Islet of Langerhans (tissue), 1 donor: ENCODE measurements at regions not wholly inside any gene's neighbourhood (a gene's known extent, or its start where the extent isn't known, plus 50 kb on each side); places are given as distances from the start of the nearest gene placed in this dataset.
"Not testable (repeated sequence)": the region's sequence is repeated elsewhere in the genome, so short reads cannot be mapped to it uniquely, and the experiment has no call there.

ENCODE experiments used
- FAIRE-seq: peaks from one replicate; lab custom pipeline; 2011; peaks lifted over from hg19 to GRCh38; lab: Jason Lieb, UNC

DNA sequence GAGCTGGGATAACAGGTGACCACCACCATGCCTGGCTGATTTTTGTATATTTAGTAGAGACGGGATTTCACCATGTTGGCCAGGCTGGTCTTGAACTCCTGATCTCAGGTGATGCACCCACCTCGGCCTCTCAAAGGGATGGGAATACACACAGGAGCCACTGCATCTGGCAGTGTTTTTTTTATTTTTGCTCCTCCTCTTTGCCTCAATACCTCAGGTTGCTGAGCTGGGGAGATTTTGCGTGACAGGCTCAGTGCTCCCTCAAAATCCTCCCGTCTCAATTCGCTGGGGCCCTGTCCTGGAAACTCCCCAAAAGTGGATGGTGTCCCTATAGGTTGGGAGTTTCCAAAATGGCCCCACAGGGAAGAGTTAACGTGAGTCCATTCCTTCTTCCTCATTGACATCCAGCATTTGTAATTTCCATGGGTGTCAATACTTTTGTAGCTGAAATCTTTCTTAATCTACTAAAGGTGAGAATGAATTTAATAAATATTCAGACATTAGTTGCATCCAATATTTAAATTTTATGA lies 71.8 kb downstream of the GGTLC2 start:
- no peak for FAIRE-seq

DNA sequence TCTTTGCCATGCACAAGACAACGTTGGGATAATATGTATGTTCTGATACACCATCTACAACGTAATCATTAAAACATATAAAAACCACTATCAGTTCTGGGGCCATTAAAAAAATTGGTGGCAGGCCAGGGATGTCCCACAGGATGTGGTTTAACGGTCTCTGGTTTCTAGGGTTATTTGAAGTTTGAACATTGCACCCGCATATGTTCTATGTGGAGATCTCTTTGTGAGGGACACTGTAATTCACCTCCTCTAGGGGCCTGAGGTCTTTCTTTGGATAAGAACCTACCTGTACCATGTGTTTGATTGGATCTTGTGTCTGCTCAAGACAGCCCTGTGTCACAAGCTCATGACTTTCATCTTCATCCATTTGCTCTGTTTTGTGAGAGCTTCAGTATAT lies 73.2 kb downstream of the GGTLC2 start:
- FAIRE-seq = no peak

DNA sequence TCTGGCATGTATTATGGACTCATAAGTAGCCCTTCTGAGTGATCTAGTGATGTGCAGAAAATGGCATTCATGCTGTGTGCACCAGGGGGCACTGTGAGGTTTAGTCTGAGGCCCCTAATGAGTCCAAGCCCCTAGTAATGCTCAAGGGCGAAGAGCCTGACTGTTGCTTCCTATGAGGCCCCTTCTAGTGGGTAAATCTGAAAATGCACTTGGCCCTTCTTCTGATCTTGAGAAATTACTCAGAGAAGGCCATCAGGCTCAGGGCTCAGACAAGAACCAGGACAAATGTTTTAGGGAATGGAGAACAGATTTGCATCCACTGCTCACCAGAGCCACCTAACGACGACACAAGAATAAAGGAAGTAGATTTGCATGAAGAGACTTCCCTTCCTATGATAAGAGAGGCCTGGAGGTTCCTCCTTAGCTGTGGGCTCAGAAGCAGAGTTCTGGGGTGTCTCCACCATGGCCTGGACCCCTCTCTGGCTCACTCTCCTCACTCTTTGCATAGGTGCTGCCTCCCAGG lies 75.8 kb downstream of the GGTLC2 start:
- FAIRE-seq = no peak

DNA sequence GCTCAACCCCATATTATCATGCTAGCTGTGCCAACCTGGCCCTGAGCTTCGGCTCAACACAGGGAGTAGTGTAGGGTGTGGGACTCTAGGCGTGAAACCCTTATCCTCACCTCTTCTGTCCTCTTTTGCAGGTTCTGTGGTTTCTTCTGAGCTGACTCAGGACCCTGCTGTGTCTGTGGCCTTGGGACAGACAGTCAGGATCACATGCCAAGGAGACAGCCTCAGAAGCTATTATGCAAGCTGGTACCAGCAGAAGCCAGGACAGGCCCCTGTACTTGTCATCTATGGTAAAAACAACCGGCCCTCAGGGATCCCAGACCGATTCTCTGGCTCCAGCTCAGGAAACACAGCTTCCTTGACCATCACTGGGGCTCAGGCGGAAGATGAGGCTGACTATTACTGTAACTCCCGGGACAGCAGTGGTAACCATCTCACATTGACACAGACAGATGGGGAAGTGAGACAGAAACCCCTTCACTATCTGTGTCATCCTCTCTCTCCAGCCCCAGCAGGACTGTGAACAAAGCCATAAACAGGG lies 76.4 kb downstream of the GGTLC2 start:
- FAIRE-seq = no peak

DNA sequence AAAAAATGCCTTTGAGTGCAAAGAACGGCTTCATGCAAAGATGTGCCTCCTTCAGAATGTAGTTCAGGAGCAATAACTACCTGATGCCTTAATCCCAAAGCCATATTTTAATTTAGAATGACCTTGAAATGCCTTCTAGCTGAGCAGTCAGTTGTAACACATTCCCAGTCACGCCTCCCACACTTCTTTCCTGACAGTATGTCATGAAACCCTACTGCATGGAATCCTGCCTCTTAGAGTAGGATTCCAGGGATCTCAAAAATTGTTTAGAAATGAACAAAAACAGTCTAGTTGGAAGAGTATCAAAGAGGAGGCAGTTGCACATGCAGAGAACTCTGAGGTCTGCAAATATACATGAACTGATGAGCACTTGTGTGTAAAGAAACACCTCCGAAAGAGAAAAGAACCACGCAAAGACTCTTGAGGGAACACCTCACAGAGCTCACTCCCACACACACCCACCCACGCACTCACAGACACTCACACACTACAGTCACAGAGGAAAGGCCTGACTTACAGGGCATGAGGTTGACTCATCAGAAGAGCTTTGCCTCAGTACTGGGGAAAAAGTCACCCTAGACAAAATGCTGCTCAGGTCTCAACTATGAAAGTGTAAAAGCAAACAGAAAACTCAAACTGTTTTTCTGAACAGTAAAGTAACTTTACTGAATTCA lies 77.4 kb downstream of the GGTLC2 start:
- FAIRE-seq = no peak

DNA sequence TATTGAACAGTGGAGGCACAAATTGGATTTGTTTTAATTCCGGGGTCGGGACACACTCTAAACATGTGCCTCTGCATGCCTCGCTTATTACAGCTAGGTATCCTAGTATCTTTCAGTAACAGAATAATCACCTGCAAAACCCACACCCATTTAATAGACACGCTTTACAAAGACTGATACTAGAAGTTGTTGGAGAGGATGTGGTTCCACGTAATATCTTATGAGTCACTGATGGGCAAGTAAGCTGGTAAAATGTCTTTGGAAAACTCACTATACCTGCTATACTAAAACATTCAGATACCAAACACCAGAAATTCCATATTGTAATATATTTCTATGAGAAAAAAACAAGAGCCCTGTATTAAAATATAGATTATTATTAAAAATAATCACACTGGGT lies 84.0 kb downstream of the GGTLC2 start:
- no peak for FAIRE-seq

DNA sequence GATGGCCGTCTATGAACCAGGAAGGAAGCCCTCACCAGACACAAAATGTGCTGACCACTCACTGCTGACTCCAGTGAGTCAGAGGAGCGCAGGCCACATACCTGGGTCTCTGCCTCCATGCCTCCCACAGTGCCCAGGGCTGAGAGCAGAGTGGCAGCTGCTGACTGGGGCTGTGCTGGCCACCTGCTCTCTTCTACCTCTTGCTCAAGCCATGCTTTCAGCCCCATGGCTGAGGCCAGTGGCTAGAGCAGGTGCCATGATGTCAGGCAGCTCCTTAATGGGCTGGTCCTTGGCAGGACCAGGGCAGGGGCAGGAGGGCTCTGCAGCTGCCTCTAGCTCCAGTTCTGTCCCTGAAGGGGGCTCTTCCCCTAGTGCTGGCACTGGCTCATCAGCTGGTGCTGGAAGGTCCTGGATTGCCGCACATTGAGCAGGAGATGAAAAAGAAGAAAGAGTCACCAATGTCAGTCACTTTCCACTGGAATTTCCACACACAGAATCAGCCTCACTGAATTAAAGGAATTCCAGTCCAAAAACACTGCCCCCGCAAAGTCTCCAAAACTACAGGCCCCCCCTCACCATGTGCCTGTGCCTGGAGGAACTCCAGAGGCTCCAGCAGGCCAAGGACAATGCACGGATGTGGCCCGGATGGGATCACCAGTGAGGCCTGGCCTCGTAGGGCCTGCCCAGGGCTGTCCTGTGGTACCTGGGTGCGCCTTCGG lies 86.4 kb downstream of the GGTLC2 start:
- FAIRE-seq = no peak

DNA sequence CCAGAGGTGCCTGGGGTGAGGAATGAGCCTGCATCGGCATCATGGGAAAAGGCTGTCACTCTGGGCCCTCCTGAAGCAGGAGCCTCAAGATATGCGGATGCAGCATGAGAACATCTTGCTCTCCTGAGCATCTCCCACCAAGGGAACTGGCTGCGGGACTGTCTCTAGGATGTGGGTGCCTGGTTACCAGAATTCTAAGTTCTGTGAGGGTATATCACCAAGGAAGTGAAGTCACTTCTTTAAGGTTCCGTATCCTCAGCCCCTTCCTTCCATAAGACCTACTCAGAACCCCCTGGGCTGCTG lies 86.9 kb downstream of the GGTLC2 start:
- no peak for FAIRE-seq

DNA sequence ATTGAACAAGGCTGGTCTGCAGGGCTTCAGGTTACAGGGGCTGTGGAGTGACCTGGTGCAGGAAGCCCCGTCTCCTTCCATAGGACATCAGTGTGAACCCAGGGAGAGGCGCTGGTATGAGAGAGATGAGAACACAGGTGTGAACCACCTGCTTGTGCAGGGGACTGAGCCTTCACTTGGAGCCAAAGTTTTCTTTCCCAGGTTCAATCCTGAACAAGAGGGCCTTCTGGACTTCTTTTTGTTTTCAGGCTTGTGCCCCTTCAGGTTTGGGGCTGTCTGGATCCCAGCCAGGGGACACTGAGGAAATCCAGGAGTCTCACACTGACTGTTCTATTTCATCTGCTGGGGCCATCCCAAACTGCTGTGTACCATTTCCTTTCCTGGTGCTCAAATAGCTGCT lies 88.6 kb downstream of the GGTLC2 start:
- FAIRE-seq = not testable (repeated sequence)

DNA sequence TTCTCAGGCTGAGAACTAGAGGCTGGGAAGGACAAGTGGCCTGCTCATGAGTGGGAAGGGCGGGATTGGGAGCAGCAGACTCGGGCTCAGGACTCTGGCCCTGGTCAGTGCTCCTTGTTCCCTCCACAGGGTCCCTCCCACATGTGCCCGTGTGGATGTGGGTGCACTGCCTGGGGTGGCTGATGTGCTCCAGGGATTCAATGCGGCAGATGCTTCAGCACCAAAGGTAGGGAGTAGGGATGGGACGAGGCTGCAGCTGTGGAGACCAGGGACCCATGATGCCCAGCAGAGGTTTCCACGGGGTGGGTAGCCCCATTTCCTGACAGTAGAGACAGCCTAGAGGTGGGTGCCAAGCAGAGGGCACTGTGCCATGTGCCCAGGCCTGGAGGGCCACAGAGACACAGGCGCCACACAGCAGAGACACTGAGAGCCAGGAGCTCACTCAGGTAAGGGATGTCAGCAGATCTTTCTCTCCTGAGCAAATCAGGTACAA lies 89.5 kb downstream of the GGTLC2 start:
- no peak for FAIRE-seq

DNA sequence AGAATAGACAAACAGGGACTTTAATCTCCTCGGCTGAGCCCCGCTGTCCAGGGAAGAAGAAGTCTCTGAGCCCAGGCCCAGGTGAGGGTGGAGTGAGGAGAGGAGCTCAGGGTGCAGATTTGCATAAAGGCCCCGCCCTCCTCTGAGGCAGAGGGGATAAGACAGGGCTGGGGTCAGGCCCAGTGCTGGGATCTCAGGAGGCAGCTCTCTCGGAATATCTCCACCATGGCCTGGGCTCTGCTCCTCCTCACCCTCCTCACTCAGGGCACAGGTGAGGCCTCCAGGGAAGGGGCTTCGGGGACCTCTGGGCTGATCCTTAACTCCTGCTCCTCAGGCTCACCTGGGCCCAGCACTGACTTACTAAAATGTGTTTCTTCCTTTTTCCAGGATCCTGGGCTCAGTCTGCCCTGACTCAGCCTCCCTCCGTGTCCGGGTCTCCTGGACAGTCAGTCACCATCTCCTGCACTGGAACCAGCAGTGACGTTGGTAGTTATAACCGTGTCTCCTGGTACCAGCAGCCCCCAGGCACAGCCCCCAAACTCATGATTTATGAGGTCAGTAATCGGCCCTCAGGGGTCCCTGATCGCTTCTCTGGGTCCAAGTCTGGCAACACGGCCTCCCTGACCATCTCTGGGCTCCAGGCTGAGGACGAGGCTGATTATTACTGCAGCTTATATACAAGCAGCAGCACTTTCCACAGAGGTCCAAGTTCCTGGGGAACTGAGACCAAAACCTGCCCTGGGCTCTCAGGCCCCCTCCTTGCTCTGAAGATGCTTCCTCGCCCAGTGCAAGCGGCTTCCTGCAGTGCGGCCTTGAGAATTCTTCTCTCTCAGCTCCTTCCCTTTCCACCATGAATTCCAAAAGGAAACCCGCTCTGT lies 90.2 kb downstream of the GGTLC2 start:
- FAIRE-seq = not testable (repeated sequence)

DNA sequence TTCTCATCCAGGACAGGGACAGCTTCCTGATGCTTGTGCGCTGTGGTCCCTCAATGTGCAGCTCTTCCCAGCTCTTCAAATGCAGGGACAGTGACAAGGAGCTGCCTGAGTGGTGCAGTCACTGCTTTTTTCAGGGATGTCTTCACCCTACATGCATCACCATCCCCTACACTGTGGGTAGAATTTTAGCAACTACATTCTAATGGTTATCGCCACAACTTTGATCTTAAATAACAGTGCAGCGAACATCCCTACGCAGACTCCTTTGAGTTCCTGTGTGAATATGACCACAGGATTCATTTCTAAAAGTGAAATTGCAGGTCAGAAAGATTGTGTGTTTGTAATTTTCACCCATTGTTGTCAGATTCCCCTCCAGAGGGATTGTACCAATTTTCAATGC lies 90.9 kb downstream of the GGTLC2 start:
- FAIRE-seq = not testable (repeated sequence)

DNA sequence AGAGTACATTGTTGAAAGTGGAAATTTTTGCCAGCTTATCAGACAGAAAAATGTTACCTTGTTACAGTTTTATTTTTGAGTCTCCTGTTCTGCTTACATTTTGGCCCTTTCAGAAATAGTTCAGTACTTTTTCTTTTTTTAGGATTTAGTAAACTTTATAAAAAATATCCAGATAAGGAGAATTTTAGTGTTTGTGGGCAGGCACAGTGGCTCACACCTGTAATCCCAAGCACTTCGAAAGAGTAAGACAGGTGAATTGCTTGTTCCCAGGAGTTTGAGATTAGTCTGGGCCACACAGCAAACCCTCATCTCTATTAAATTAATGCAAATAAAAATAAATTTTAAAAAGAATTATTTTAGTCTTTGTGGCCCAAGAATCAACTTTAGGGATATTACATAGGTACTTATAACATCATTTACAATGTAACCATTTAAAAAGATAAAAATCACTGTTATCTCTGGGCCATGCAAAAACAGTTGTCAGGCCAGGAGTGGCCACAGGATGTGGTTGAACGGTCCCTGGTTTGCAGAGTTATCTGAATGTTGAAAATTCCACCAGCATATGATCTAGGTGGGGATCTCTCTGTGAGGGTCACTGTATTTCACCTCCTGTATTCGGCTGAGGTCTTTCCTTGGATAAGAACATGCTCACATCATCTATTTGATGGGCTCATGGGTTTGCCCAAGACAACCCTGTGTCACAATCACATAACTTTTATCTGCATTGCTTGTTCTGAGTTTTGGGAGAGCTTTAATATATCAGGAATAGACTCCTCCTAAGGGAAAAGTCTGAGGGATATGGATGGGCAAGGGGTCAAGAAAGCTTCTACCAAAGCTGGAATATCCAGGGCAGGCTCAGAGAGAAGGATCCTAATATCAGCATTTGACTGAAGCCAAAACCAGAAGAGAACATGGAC lies 91.5 kb downstream of the GGTLC2 start:
- no peak for FAIRE-seq

DNA sequence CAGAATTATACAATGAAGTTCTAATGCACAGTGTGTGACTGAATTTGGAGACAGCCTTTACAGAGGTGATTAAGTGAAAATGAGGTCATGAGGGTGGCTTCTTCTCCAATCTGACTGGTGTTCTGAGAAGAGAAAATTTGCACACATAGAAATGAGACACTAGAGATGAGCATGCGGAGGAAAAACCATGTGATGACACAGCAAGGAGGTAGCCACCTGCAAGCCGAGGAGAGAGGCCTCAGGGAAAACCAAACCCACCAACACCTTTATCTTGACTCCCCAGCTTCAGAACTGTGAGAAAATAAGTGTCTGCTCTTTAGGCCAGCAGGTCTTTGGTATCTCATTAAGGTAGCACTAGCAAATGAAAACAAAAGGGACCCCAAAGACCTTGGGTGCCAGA lies 93.2 kb downstream of the GGTLC2 start:
- FAIRE-seq = no peak

DNA sequence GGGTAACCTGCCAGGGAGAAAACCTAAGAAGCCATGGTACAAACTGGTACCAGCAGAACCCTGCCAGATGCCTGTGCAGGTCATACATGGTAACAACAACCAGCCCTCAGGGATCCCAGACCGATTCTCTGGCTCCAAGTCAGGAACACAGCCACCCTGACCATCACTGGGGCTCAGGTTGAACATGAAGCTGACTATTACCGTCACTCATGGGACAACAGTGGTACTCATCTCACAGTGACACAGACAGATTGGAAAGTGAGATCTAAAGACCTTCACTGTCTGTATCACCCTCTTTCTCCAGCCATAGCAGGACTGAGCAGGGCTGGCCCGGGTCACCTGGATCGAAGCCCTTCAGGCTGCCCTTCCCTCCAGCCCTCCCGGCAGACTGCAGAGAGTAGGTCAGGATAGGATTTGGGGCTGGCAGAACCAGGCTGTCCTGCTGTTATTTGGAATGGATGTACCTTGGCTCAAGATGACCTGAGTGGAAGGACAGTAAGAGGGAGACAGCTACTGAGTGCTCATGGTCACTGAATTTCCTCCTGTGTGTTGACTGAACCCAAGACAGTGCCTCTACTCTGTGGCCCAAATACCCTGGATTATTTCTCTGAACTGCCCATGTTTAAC lies 94.7 kb downstream of the GGTLC2 start:
- FAIRE-seq = no peak

DNA sequence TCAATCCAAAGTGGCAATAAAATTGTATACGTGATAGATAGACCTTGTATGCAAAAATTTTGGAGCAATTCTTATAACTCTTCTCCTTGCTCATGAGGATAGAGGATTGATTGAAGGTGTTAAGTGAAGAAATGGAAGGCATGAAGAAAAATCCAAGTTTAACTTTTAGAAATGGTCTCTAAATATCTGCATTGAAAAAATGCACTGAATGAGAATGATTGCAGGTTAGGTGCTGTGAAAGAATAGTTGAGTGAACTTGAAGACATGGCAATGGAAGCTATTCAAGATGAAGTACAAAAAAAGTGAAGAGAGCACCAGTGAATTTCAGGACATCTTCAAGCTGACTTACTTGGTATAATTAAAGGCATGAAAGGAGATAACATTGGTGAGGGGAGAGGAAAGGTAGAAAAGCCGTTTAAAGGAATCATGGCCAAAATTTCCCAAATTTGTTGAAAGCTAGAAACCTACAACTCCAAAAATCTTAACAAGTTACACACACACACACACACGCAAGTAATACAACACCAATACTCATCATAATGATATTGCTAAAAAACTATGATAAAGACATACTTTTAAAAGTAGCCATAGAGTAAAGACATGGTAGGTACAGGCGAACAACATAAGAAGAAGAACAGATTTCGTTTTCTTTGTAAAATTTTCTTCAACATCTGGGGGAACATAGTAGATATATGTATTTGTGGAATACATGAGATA lies 96.3 kb downstream of the GGTLC2 start:
- no peak for FAIRE-seq

DNA sequence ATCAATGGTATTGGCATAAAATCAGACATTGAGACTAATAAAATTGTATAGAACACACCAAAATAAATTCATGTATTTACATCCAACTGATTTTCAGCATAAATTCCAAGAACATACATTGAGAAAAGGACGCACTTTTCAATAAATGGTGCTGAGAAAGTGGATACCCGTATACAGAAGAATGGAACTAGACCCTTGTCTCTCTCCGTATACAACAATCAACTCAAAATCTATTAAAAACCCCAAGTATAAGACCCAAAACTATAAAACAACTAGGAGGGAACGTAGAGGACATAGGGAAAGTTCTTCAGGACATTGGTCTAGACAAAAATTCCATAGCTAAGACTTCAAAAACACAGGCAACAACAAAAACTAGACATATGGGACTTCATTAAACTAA lies 97.4 kb downstream of the GGTLC2 start:
- FAIRE-seq = no peak

DNA sequence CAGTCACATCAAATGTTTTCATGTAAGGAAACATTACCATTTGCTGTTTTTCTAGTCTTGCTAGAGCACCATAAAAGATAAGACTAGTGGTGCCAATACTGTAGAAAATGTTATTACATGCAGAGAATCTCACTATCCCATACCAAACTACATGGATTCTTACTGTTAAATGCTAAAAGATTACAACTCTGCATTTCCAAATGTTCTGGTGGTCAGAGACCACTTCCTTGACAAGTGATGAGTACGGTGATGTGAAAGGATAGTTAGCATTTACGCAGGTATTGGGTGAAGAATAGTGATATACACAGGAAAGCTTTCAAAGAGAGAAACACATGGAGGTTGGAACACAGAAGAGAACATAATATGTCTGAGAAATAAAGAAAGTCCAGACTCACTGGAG lies 98.2 kb downstream of the GGTLC2 start:
- FAIRE-seq = no peak

DNA sequence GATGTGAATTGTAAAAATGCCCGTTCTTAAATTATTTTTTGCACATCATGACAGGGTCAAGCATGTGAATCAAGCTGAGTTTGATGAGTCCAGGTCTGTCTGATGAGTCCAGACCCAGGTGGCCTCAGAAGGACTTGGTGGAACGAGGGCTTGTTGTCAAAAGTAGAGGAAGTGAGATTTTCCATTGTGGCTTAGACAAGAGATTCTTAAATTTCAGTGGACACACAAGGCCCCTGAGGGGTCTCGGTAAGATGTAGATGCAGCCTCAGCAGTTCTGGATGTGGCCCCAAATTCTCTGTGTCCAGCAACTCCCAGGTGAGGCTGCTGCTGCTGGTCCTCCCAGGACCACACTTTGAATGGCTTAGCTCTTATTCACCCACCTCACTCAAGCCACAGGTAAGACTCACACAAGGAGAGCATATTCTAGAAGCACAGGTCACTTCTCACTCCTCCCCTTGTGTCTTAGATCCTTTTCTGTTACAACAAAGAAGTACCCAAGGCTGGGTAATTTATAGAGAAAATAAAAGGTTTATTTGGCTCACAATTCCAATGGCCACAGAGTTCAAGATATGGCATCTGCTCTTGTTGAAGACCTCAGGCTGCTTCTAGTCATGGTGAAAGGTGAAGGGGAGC lies 98.8 kb downstream of the GGTLC2 start:
- FAIRE-seq = no peak
